Mesodermal cell (in vitro differentiated cells): ENCODE measurements at regions not wholly inside any gene's neighbourhood (a gene's known extent, or its start where the extent isn't known, plus 50 kb on each side); places are given as distances from the start of the nearest gene placed in this dataset.
"Not testable (repeated sequence)": the region's sequence is repeated elsewhere in the genome, so short reads cannot be mapped to it uniquely, and the experiment has no call there.

ENCODE experiments used
- H3K27ac ChIP-seq: 2 replicates; pipeline ENCODE4 v1.7.0; 2013; ENCODE audit warnings: mild to moderate bottlenecking, low read depth, low read length, moderate library complexity; ENCODE audit not compliant: severe bottlenecking
- H3K36me3 ChIP-seq: 2 replicates; pipeline ENCODE4 v1.7.1; 2013; ENCODE audit warnings: mild to moderate bottlenecking, low read length, moderate library complexity; ENCODE audit not compliant: control insufficient read depth, insufficient read depth
- H3K4me1 ChIP-seq: one replicate; pipeline ENCODE4 v1.7.1; 2013; ENCODE audit warnings: mild to moderate bottlenecking, low read length; ENCODE audit not compliant: insufficient read depth, control insufficient read depth, poor library complexity, severe bottlenecking
- H3K4me3 ChIP-seq: 2 replicates; pipeline ENCODE4 v1.7.0; 2013; ENCODE audit warnings: low read length, control low read depth, mild to moderate bottlenecking; ENCODE audit not compliant: insufficient read depth, poor library complexity, severe bottlenecking; ENCODE audit errors: extremely low read depth
- H3K9me3 ChIP-seq: 2 replicates; pipeline ENCODE4 v1.7.1; 2013; ENCODE audit warnings: mild to moderate bottlenecking, low read length, moderate library complexity; ENCODE audit not compliant: control insufficient read depth
- WGBS, 2 experiments: methylation state at CpG; one replicate each; pipeline ENCODE4 v1.1.5; 2013; ENCODE audit warnings: missing lambda C conversion rate in 2 of 2; ENCODE audit not compliant: insufficient coverage in 2 of 2; 5-methylcytosine and 5-hydroxymethylcytosine counted together

DNA sequence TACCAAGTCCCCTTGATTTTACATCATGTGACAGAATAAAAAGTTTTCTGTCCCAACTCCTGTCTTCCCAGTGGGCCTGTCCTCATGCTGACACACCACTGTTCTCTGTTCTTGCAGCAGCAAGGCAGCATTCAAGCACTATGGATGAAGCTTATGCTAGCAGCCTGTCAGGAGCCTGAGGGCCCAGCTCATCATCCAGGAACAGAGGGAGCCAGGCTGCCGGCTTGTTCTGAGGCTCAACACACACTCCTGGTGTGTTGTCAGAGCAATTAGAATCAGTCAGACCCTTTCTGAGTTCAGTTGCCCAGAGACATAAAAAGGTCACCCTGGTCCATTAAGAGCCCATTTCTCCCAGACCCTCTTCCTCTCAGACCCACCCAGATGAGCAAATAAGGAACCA is 282.9 kb downstream of the SEC16B start:
- no peaks in the 10 kb centered on the region for H3K9me3 ChIP-seq
- no peaks in the 10 kb centered on the region for H3K36me3 ChIP-seq
- H3K4me3 ChIP-seq: no peak overlapping the region
- no peak overlapping the region for H3K27ac ChIP-seq
- no peaks in the 10 kb centered on the region for H3K4me1 ChIP-seq
- 73 to 86% methylated on average over 1 of the region's 1 CpG for WGBS, 2 experiments

DNA sequence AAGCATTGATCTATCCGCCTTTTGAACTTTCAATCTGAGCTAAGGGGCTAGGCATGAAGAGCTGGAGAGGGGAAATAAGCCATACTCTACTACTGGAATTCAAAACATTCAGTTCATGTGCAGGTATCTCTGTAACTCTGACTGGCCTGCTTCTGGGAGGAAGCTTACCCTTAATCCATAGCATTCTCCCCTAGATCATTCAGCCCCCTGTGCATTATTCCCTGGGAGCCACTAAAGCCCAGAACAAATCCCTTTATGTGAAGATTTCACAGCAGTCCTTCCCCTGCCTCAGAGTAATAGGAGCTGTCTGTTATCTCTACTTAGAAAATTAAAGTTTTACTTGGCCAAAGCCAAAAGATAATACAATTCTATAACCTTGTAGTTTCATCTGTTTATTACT is 300.7 kb downstream of the SEC16B start:
- H3K4me3 ChIP-seq: no peak overlapping the region
- no CpG with 5 or more reads among the region's 1 CpG for WGBS, 2 experiments
- no peak overlapping the region for H3K27ac ChIP-seq

DNA sequence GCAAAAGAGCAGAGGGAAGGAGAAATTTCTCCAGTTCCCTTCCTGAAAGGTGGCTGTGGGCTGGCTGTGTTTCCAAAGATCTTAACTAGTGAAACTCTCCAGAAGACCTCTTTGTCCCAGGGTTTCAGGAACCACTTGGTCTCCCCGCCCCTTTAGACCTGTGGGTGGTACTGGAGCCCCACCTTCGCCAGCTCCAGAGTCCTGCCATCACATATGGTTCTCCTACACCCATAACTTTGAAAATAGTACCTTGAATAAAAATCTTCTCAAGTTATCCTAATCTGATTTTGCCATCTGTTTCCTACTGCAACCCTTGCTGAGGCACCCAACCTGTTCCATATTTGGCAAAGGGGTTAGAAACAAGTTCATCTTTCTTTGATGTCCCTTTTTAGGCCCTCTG is 303.9 kb downstream of the SEC16B start:
- 89 to 90% methylated on average over 2 of the region's 2 CpGs for WGBS, 2 experiments
- Histone ChIP-seq H3K27ac (no peak overlapping the region), H3K9me3 (no peaks in the 10 kb centered on the region), H3K36me3 (no peaks in the 10 kb centered on the region), H3K4me3 (no peak overlapping the region), H3K4me1 (peaks cover 7% of the 10 kb centered on the region)

More for the DNA sequence above, 300.7 kb downstream of the SEC16B start:
- H3K36me3 ChIP-seq: no peaks in the 10 kb centered on the region
- H3K9me3 ChIP-seq: no peaks in the 10 kb centered on the region
- peaks cover 7% of the 10 kb centered on the region for H3K4me1 ChIP-seq

DNA sequence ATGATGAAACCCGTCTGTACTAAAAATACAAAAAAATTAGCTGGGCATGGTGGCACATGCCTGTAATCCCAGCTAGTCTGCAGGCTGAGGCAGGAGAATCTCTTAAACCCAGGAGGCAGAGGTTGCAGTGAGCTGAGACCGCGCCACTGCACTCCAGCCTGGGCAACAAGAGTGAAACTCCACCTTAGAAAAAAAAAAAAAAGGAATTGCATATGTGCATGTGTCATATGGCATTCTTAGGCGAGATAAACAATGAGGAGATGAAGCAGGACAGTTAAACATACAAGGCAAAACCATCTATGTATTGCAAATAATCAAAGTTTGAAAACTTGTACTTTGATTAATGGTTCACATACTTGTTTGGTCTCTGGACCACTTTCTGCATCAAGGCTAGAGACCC is 305.1 kb downstream of the SEC16B start:
- WGBS, 2 experiments: 80 to 83% methylated on average over 1 to 2 of the region's 4 CpGs
- not testable (repeated sequence) for H3K9me3 ChIP-seq, H3K4me3 ChIP-seq, H3K27ac ChIP-seq, H3K36me3 ChIP-seq, H3K4me1 ChIP-seq

DNA sequence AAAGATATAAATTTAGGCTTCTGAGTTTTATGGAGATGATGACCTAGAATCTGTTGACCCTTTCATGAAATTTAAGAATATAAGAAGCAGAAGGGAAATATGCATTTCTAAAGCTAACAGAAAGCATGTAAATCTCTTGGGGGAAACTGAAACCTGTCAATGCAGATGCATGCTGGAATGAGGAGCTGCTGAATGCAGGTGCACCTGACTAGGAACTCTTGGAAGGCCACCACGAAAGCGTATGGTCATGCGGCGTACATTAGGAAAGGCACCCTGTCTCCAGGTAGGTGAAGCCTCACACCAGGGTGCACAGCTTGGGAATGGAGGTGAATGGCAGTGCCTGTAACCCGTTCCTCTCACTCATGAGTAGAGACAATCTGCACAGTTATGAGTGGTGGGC is 309.7 kb downstream of the SEC16B start:
- Histone ChIP-seq H3K4me3 (no peak overlapping the region), H3K36me3 (no peaks in the 10 kb centered on the region), H3K27ac (no peak overlapping the region), H3K9me3 (no peaks in the 10 kb centered on the region), H3K4me1 (no peaks in the 10 kb centered on the region)
- WGBS, 2 experiments: 89 to 91% methylated on average over 4 of the region's 5 CpGs

DNA sequence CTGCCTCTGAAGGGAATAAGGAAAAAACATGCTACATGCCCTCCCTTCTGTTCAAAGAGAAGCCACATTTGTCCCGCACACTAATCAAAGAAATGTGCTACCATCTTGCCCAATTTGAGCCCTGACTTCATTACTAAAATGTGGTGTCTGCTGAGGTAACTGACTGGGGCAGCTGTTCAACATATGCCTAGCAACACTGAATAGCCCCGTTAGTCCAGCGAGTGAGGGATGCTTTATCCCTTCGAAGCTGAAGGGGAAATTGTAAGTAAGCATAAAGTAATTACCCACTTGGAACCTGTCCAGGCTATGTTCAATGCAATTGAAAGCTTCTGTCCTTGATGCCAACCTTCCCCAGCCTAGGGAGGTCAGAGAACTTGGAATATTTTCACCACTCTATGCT is 310.6 kb downstream of the SEC16B start:
- no peaks in the 10 kb centered on the region for H3K4me1 ChIP-seq
- H3K4me3 ChIP-seq: no peak overlapping the region
- H3K27ac ChIP-seq: no peak overlapping the region
- WGBS, 2 experiments: 92 to 100% methylated on average over 3 to 4 of the region's 4 CpGs
- H3K9me3 ChIP-seq: no peaks in the 10 kb centered on the region
- no peaks in the 10 kb centered on the region for H3K36me3 ChIP-seq

DNA sequence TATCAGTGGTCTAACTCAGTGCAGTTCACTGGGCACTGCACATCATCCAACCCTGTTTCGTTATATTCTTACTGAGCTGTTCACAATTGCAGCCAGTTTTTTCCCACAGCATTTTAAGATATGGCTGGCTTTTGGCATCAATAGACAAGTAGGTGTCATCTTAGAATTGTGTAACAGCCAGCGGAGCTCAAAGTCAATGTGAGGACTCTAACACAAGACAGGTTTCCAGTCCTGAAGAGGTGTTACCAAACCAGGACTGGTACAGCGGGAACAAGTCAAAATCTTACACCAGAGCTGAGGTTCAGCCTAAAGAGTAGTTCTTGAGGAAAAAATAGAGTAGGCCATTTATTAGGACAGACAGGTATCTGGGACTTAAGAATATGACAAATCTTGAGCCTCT is 313.3 kb downstream of the SEC16B start:
- 91 to 94% methylated on average over 2 to 3 of the region's 3 CpGs for WGBS, 2 experiments
- Histone ChIP-seq H3K27ac (no peak overlapping the region), H3K4me3 (no peak overlapping the region), H3K9me3 (no peaks in the 10 kb centered on the region), H3K4me1 (no peaks in the 10 kb centered on the region), H3K36me3 (no peaks in the 10 kb centered on the region)

DNA sequence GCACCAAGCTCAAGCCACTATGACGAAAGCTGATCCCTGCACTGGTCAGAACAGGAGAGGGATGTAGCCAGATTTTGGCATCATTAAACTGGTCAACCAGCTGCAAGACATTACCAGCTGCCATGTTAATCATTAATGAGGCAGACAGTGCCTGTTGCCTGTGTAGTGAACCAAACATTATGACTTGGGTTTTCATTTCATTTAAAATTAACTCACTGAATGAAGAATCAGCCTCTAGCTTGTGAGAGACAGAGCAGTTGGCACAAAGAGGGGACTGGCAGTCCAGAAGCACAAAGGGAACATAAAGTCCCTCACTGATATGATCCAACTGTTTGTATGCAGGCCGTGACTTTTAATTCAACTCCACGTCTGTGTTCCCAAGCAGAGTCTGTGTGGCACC is 318.9 kb downstream of the SEC16B start:
- Histone ChIP-seq H3K4me1 (no peaks in the 10 kb centered on the region), H3K36me3 (no peaks in the 10 kb centered on the region), H3K4me3 (no peak overlapping the region), H3K9me3 (peaks cover 3% of the 10 kb centered on the region), H3K27ac (no peak overlapping the region)
- WGBS, 2 experiments: 84 to 96% methylated on average over 3 of the region's 3 CpGs

DNA sequence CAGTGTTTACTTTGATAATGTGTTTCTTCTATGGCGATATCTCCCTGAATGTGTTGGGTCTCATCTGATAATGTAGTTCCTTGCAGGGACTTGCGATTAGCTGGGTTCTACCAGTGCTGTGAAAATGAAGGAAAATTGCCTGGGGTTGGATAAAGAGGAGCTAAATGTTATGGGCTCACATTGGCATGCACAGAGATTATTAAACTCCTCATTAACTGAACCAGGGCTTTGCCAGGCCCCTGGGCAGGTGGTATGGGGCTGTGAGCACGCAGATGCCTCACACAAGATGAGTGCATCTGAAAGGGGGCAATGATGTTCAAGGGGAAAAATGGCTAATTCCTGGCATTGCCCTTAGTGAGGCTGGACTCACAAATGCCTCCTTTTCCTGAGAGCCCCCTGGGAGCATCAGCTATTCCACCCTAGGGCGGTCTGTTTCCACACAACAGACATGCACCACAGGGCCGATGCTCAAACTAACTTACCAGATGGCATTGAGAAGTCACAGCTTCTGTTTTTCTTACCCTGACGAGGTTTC is 321.1 kb downstream of the SEC16B start:
- 72 to 85% methylated on average over 5 of the region's 6 CpGs for WGBS, 2 experiments
- H3K27ac ChIP-seq: no peak overlapping the region
- no peak overlapping the region for H3K4me3 ChIP-seq
- no peaks in the 10 kb centered on the region for H3K36me3 ChIP-seq
- H3K9me3 ChIP-seq: peaks cover 3% of the 10 kb centered on the region
- H3K4me1 ChIP-seq: no peaks in the 10 kb centered on the region

DNA sequence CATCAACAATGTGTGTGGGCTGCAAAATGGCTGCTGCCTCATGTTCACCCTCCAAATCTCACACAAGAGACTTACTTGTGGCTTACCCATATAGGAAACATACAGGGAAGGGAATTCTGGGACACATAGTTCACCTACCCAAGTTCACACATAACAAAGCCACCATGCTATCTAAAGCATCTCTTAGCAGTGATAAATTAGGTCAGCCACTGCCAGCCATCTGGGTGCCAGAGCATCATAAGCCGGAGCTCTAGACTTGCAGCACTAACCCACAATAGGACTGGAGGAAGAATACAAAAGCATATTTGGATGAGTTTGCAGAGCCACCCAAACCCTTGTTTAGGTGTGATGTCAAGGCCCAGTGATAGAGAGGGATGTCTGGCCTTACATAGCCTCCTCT is 321.7 kb downstream of the SEC16B start:
- Histone ChIP-seq H3K4me3 (no peak overlapping the region), H3K36me3 (no peaks in the 10 kb centered on the region), H3K4me1 (no peaks in the 10 kb centered on the region), H3K27ac (no peak overlapping the region), H3K9me3 (peaks cover 3% of the 10 kb centered on the region)
- WGBS, 2 experiments: no CpG with 5 or more reads among the region's 1 CpG

DNA sequence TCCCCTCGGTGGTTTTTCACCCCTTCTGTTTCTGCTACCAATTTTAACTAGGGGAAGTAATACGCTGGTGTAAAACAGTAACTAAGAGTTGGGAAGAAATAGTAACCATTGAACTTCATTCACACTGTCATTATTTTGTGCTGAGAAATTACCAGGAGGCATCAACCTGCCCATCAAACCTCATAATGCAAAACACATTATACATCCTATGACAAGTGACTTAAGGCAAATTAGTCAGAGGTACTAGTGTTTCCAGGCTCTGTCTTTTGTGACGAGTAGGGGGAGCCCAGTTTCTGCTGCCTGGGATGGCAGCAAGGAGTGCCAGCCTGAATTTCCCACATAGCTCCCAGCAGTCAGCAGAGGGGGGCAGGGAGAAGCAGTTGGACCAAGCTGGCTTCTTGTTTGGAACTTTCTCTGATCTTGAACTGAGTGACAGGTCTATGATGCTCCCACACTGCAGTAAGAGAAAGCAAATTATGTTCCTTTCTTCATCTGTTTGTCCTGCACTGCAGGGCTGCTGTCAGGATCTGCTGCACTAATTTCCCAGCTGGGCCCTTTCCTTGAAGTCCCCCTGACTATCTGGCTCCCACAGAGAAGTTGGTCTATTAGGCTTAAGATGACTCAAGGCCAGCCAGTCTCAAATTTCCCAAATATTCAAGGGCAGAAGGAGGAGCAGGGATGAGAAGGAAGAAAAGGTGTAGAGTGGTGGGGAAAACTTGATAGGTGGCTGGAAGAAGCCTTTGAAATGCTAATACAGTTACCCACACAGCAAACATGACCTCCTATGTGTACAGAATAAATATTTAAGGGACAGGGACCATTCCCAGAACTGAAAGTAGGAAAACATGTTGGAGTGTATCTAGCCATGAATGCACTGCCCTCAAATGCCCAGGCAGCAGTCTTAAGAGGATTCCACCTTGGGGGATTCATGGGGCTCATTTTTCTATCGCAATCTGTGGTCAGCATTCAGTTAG is 322.8 kb downstream of the SEC16B start:
- no peaks in the 10 kb centered on the region for H3K36me3 ChIP-seq
- no peak overlapping the region for H3K4me3 ChIP-seq
- WGBS, 2 experiments: 80 to 100% methylated on average over 1 to 3 of the region's 4 CpGs
- no peaks in the 10 kb centered on the region for H3K4me1 ChIP-seq
- H3K27ac ChIP-seq: no peak overlapping the region
- peaks cover 3% of the 10 kb centered on the region for H3K9me3 ChIP-seq
